Panc1 (cell line): ENCODE measurements at regions not wholly inside any gene's neighbourhood (a gene's known extent, or its start where the extent isn't known, plus 50 kb on each side); places are given as distances from the start of the nearest gene placed in this dataset.

Source experiments
- ATAC-seq: fragments of 200-7000 bp; cut with Tn5 transposase; 2 replicates; pipeline ENCODE4 v1.9.1; 2020; ENCODE audit warnings: mild to moderate bottlenecking, moderate library complexity
- BruUV-seq: library from RNA; stranded (reverse); fragments of 400-500 nt; replicated peaks from 2 replicates; lab custom pipeline; 2021; lab: Mats Ljungman, UMichigan
- CTCF ChIA-PET: fragments of 300-600 bp; sonication (Branson Sonifier 250); formaldehyde crosslinking; loops from one replicate; lab custom pipeline; 2022; ENCODE audit warnings: antibody characterized with exemption; lab: Charles Lee
- POLR2A ChIA-PET: fragments of 300-600 bp; sonication (Branson Sonifier 250); formaldehyde crosslinking; loops from one replicate; lab custom pipeline; 2022; ENCODE audit warnings: antibody characterized with exemption; lab: Charles Lee
- DNase-seq: peaks from one replicate; pipeline ENCODE4 v3.0.0-alpha.2; 2010; ENCODE audit warnings: low read depth, low spot score
- H3K27ac ChIP-seq: 2 replicates; pipeline ENCODE4 v1.5.1; 2011; ENCODE audit warnings: mild to moderate bottlenecking, low read length, inconsistent platforms
- H3K27me3 ChIP-seq: fragments of 200-500 bp; sonication (Bioruptor generic); 2 replicates; pipeline ENCODE4 v1.6.0; 2014; ENCODE audit warnings: low read length, inconsistent platforms; ENCODE audit not compliant: control insufficient read depth, insufficient read depth
- H3K36me3 ChIP-seq: fragments of 200-500 bp; sonication (Bioruptor generic); 2 replicates; pipeline ENCODE4 v1.5.1; 2014; ENCODE audit warnings: inconsistent platforms, mild to moderate bottlenecking, low read length, moderate library complexity; ENCODE audit not compliant: control insufficient read depth, insufficient read depth
- H3K4me1 ChIP-seq: 2 replicates; pipeline ENCODE4 v1.5.1; 2011; ENCODE audit warnings: inconsistent platforms, mild to moderate bottlenecking, low read length, moderate library complexity; ENCODE audit not compliant: control insufficient read depth, insufficient read depth
- H3K4me3 ChIP-seq, 2 experiments: 2 replicates each; pipeline ENCODE4 v1.5.1; 2011 to 2012; ENCODE audit warnings: low read depth in 2 of 2, low read length in 2 of 2, mild to moderate bottlenecking in 2 of 2, inconsistent platforms in 1 of 2, moderate library complexity in 1 of 2
- H3K9me3 ChIP-seq: fragments of 200-500 bp; sonication (Bioruptor generic); 2 replicates; pipeline ENCODE4 v1.5.1; 2014; ENCODE audit warnings: low read depth, mild to moderate bottlenecking, inconsistent platforms, low read length, moderate library complexity; ENCODE audit not compliant: control insufficient read depth, insufficient read depth
- POLR2AphosphoS5 ChIP-seq: IDR thresholded peaks from 2 replicates; pipeline ENCODE4 v1.6.1; 2012; ENCODE audit warnings: mild to moderate bottlenecking, low read depth, low read length, moderate library complexity
- SIN3A ChIP-seq: IDR thresholded peaks from 2 replicates; pipeline ENCODE4 v1.6.1; 2012; ENCODE audit warnings: low read depth, mild to moderate bottlenecking, low read length, moderate library complexity, borderline replicate concordance; ENCODE audit not compliant: insufficient read depth
- TCF7L2 ChIP-seq: IDR thresholded peaks from 2 replicates; pipeline ENCODE4 v1.6.1; 2011; ENCODE audit warnings: mild to moderate bottlenecking, low read depth, low read length, inconsistent platforms
- in situ Hi-C: cut with HindIII; loops from 2 replicates; pipeline ENCODE4 v1.10.0; 2016; ENCODE audit warnings: low sequenced_read_pairs, low pct_unique_long_range_greater_than_20kb
- intact Hi-C: fragments of 100-400 bp; cut with micrococcal nuclease; formaldehyde crosslinking; loops from one replicate; pipeline ENCODE4 v1.10.0; 2022; ENCODE audit not compliant: unreplicated experiment
- TF ChIP-seq, protein P1 (sequence below), 2 experiments: IDR thresholded peaks; 2 replicates each; pipeline ENCODE4 v1.6.1; 2011 to 2012; ENCODE audit warnings: low read depth in 2 of 2, control low read depth in 1 of 2, low read length in 1 of 2, mild to moderate bottlenecking in 1 of 2, moderate library complexity in 1 of 2; ENCODE audit not compliant: insufficient read depth in 1 of 2
- TF ChIP-seq, protein P2 (sequence below): fragments of 450-650 bp; IDR thresholded peaks from 2 replicates; pipeline ENCODE4 v1.5.1; 2017; ENCODE audit warnings: mild to moderate bottlenecking

DNA sequence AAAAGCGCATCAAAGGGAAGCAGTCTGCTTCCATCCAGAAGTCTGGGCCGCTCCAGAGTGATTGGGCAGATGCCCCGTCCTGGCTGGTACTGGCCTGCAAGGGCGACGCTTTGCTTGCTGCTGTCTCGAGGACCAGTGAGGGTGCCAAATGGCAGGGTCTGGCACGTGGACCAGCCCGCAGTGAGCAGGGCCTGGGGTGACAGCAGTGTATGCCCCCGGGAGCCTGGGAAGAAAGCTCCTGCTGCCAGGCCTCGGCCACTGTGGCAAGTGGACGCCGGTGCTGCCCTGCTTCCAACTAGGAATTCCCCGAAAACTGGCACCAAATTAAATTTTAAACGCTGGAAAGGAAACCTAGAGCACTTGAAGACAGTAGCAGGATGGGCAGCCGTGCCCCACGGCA lies 357.0 kb upstream of the MKI67 start:
- H3K4me1 ChIP-seq: no peaks in the 10 kb centered on the region
- intact Hi-C loops (no loop called here), in situ Hi-C loops (no loop called here)
- no peak overlapping the region for H3K4me3 ChIP-seq
- no peak for TF ChIP-seq POLR2AphosphoS5
- TF ChIP-seq, protein P1, sequence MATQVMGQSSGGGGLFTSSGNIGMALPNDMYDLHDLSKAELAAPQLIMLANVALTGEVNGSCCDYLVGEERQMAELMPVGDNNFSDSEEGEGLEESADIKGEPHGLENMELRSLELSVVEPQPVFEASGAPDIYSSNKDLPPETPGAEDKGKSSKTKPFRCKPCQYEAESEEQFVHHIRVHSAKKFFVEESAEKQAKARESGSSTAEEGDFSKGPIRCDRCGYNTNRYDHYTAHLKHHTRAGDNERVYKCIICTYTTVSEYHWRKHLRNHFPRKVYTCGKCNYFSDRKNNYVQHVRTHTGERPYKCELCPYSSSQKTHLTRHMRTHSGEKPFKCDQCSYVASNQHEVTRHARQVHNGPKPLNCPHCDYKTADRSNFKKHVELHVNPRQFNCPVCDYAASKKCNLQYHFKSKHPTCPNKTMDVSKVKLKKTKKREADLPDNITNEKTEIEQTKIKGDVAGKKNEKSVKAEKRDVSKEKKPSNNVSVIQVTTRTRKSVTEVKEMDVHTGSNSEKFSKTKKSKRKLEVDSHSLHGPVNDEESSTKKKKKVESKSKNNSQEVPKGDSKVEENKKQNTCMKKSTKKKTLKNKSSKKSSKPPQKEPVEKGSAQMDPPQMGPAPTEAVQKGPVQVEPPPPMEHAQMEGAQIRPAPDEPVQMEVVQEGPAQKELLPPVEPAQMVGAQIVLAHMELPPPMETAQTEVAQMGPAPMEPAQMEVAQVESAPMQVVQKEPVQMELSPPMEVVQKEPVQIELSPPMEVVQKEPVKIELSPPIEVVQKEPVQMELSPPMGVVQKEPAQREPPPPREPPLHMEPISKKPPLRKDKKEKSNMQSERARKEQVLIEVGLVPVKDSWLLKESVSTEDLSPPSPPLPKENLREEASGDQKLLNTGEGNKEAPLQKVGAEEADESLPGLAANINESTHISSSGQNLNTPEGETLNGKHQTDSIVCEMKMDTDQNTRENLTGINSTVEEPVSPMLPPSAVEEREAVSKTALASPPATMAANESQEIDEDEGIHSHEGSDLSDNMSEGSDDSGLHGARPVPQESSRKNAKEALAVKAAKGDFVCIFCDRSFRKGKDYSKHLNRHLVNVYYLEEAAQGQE (IDR thresholded peaks at IDR 0.05; ENCODE audit: insufficient read depth in 1 of 2, low read depth in 2 of 2, low read length in 1 of 2): no peak
- TF ChIP-seq TCF7L2: no peak
- TF ChIP-seq, protein P2, sequence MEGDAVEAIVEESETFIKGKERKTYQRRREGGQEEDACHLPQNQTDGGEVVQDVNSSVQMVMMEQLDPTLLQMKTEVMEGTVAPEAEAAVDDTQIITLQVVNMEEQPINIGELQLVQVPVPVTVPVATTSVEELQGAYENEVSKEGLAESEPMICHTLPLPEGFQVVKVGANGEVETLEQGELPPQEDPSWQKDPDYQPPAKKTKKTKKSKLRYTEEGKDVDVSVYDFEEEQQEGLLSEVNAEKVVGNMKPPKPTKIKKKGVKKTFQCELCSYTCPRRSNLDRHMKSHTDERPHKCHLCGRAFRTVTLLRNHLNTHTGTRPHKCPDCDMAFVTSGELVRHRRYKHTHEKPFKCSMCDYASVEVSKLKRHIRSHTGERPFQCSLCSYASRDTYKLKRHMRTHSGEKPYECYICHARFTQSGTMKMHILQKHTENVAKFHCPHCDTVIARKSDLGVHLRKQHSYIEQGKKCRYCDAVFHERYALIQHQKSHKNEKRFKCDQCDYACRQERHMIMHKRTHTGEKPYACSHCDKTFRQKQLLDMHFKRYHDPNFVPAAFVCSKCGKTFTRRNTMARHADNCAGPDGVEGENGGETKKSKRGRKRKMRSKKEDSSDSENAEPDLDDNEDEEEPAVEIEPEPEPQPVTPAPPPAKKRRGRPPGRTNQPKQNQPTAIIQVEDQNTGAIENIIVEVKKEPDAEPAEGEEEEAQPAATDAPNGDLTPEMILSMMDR: no peak
- no peak for TF ChIP-seq SIN3A
- peaks cover 2% of the 10 kb centered on the region; the same call in 1 of the 2 replicates for H3K27me3 ChIP-seq
- H3K27ac ChIP-seq: no peak overlapping the region
- ATAC-seq: no peak
- CTCF ChIA-PET: no interaction called here
- no TSS peak for BruUV-seq
- POLR2A ChIA-PET: no interaction called here
- H3K36me3 ChIP-seq: no peaks in the 10 kb centered on the region
- no peaks in the 10 kb centered on the region for H3K9me3 ChIP-seq
- no peak for DNase-seq

DNA sequence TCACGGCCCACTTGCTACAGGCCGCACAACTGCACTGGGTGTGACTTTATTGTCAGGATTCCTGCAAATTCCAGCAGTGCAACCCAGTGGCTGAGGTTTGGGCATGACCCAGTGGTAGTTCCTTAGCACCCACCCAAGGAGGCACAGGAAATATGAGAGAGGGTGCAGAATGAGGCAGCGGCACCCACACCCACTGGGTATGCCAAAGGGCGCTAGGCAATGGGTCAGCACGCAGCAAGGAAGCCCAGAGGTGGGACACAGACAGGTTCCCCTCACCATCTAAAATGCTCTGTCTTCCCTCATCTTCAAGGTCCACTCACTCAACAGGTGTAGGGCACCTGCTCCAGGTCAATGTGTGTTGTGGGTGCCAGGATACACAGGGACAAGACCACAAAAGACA lies 357.8 kb upstream of the MKI67 start:
- Histone ChIP-seq H3K27me3 (peaks cover 2% of the 10 kb centered on the region; the same call in 1 of the 2 replicates), H3K9me3 (no peaks in the 10 kb centered on the region), H3K4me1 (no peaks in the 10 kb centered on the region), H3K36me3 (no peaks in the 10 kb centered on the region), H3K27ac (no peak overlapping the region), H3K4me3 (no peak overlapping the region)
- BruUV-seq: no TSS peak
- DNase-seq: no peak
- CTCF ChIA-PET: no interaction called here
- in situ Hi-C loops (no loop called here), intact Hi-C loops (no loop called here)
- ATAC-seq: no peak
- POLR2A ChIA-PET: no interaction called here
- TF ChIP-seq, protein P2: no peak
- TF ChIP-seq, protein P1 (IDR thresholded peaks at IDR 0.05; ENCODE audit: insufficient read depth in 1 of 2, low read depth in 2 of 2, low read length in 1 of 2): no peak
- TF ChIP-seq POLR2AphosphoS5: no peak
- TF ChIP-seq TCF7L2: no peak
- no peak for TF ChIP-seq SIN3A
